HepG2 (cell line): ENCODE measurements at regions not wholly inside any gene's neighbourhood (a gene's known extent, or its start where the extent isn't known, plus 50 kb on each side); places are given as distances from the start of the nearest gene placed in this dataset.

Source experiments
- ATAC-seq: fragments of 200-7000 bp; cut with Tn5 transposase; 3 replicates; pipeline ENCODE4 v1.9.1; 2020; ENCODE audit warnings: mild to moderate bottlenecking, moderate library complexity
- BruUV-seq: library from RNA; stranded (reverse); fragments of 400-500 nt; replicated peaks from 2 replicates; lab custom pipeline; 2021; lab: Mats Ljungman, UMichigan
- CTCF ChIA-PET: fragments of 300-600 bp; formaldehyde crosslinking; extraction: SDS; loops from one replicate; lab custom pipeline; 2021; ENCODE audit warnings: low total read pairs, inconsistent platforms, low intra/inter-chr PET ratio; lab: Yijun Ruan, JAX
- POLR2A ChIA-PET: fragments of 350-600 bp; sonication (Branson Sonifier 250); formaldehyde crosslinking; loops from one replicate; lab custom pipeline; 2020; ENCODE audit warnings: antibody characterized with exemption, inconsistent platforms; lab: Yijun Ruan, JAX
- DNase-seq: peaks from one replicate; pipeline ENCODE4 v3.0.0-alpha.2; 2015; ENCODE audit warnings: low spot score
- FAIRE-seq: peaks from 3 replicates; lab custom pipeline; 2011; peaks lifted over from hg19 to GRCh38; lab: Jason Lieb, UNC
- H2AFZ ChIP-seq: one replicate; pipeline ENCODE4 v1.6.1; 2011; ENCODE audit warnings: low read length, inconsistent platforms
- H3K27ac ChIP-seq: fragments of 300-600 bp; 3 replicates; pipeline ENCODE4 v1.8.0; 2011; ENCODE audit warnings: mixed run types, mild to moderate bottlenecking, mixed read lengths, low read length, inconsistent platforms; ENCODE audit not compliant: insufficient read depth; ENCODE audit errors: extremely low read length
- H3K27me3 ChIP-seq, 2 experiments: fragments of 200-600 bp in 1 of 2; 2 replicates in 1 of 2; 3 replicates in 1 of 2; pipeline versions ENCODE4 v1.6.0 to v1.8.0; 2011; ENCODE audit warnings: low read length in 2 of 2, mild to moderate bottlenecking in 2 of 2, moderate library complexity in 2 of 2, inconsistent platforms in 1 of 2; ENCODE audit not compliant: insufficient read depth in 2 of 2, control insufficient read depth in 1 of 2
- H3K36me3 ChIP-seq, 2 experiments: fragments of 200-600 bp in 1 of 2; replicated peaks in 1 of 2; 2 replicates in 1 of 2; 3 replicates in 1 of 2; pipeline versions ENCODE4 v1.5.1 to v1.8.0; 2011; ENCODE audit warnings: low read length in 2 of 2, inconsistent platforms in 1 of 2; ENCODE audit not compliant: insufficient read depth in 2 of 2, control insufficient read depth in 1 of 2
- H3K4me1 ChIP-seq: 2 replicates; pipeline ENCODE4 v1.5.1; 2012; ENCODE audit warnings: low read length, inconsistent platforms; ENCODE audit not compliant: insufficient read depth
- H3K4me2 ChIP-seq: 2 replicates; pipeline ENCODE4 v1.6.0; 2011; ENCODE audit warnings: low read depth, low read length, inconsistent platforms
- H3K4me3 ChIP-seq, 3 experiments: fragments of 200-600 bp in 1 of 3; sonication (generic), shearing (Covaris generic) in 1 of 3; replicated peaks in 1 of 3; 2 replicates each; pipeline ENCODE4 v1.5.1; 2011 to 2016; ENCODE audit warnings: low read length in 3 of 3, inconsistent platforms in 2 of 3, low read depth in 2 of 3, mild to moderate bottlenecking in 2 of 3, control low read depth in 1 of 3, mixed read lengths in 1 of 3; ENCODE audit not compliant: insufficient read depth in 1 of 3
- H3K79me2 ChIP-seq: one replicate; pipeline ENCODE4 v1.6.1; 2011; ENCODE audit warnings: low read length, inconsistent platforms; ENCODE audit not compliant: insufficient read depth
- H3K9ac ChIP-seq: 2 replicates; pipeline ENCODE4 v1.6.0; 2011; ENCODE audit warnings: mild to moderate bottlenecking, low read depth, low read length, inconsistent platforms; ENCODE audit not compliant: insufficient read depth
- H3K9me3 ChIP-seq: 2 replicates; pipeline ENCODE4 v1.5.1; 2012; ENCODE audit warnings: mild to moderate bottlenecking, low read length
- H4K20me1 ChIP-seq: 2 replicates; pipeline ENCODE4 v1.6.0; 2011; ENCODE audit warnings: inconsistent platforms, mild to moderate bottlenecking, low read length, moderate library complexity; ENCODE audit not compliant: insufficient read depth
- CCAR2 ChIP-seq: fragments of 200-400 bp; formaldehyde crosslinking; optimal IDR thresholded peaks from 2 replicates; pipeline ENCODE3; 2018; ENCODE audit warnings: low read depth, mild to moderate bottlenecking, low read length, moderate library complexity
- ESRRA ChIP-seq: sonication (generic); formaldehyde crosslinking; IDR thresholded peaks from 2 replicates; pipeline ENCODE4 v1.5.1; 2020; ENCODE audit warnings: mild to moderate bottlenecking, low read depth, missing genetic modification reagents
- HOXA9 ChIP-seq: sonication (generic); formaldehyde crosslinking; IDR thresholded peaks from 2 replicates; pipeline ENCODE4 v1.8.1; 2022; ENCODE audit warnings: missing genetic modification reagents, mild to moderate bottlenecking, moderate library complexity, borderline replicate concordance
- MAZ ChIP-seq, 2 experiments: sonication (generic) in 1 of 2; formaldehyde crosslinking in 1 of 2; IDR thresholded peaks; 2 replicates each; pipeline versions ENCODE4 v1.5.0 to v1.6.1; 2012 to 2020; ENCODE audit warnings: low read depth in 2 of 2, mild to moderate bottlenecking in 2 of 2, borderline replicate concordance in 1 of 2, improper control_type of control experiment in 1 of 2, low read length in 1 of 2, missing genetic modification reagents in 1 of 2, moderate library complexity in 1 of 2
- MZF1 ChIP-seq: sonication (generic); formaldehyde crosslinking; IDR thresholded peaks from 2 replicates; pipeline ENCODE4 v1.8.1; 2023; ENCODE audit warnings: mild to moderate bottlenecking, missing genetic modification reagents, borderline replicate concordance
- NFATC3 ChIP-seq: sonication (generic); formaldehyde crosslinking; IDR thresholded peaks from 2 replicates; pipeline ENCODE4 v1.5.1; 2020; ENCODE audit warnings: mild to moderate bottlenecking, missing genetic modification reagents
- POLR2A ChIP-seq, 2 experiments: IDR thresholded peaks; 2 replicates each; pipeline ENCODE4 v1.6.1; 2011; ENCODE audit warnings: low read depth in 2 of 2, low read length in 2 of 2, mild to moderate bottlenecking in 1 of 2, moderate library complexity in 1 of 2; ENCODE audit not compliant: insufficient read depth in 1 of 2
- SMAD9 ChIP-seq: sonication (generic); formaldehyde crosslinking; IDR thresholded peaks from 2 replicates; pipeline ENCODE4 v1.5.1; 2020; ENCODE audit warnings: mild to moderate bottlenecking, missing genetic modification reagents
- ZNF264 ChIP-seq: sonication (generic); formaldehyde crosslinking; IDR thresholded peaks from 2 replicates; pipeline ENCODE4 v1.4.0; 2020; ENCODE audit warnings: missing genetic modification reagents
- ZNF441 ChIP-seq: sonication (generic); formaldehyde crosslinking; IDR thresholded peaks from 2 replicates; pipeline ENCODE4 v1.7.0; 2021; ENCODE audit warnings: missing genetic modification reagents, borderline replicate concordance
- ZNF674 ChIP-seq: sonication (generic); formaldehyde crosslinking; IDR thresholded peaks from 2 replicates; pipeline ENCODE4 v1.5.0; 2020; ENCODE audit warnings: low read depth, mild to moderate bottlenecking, missing genetic modification reagents
- ZNF703 ChIP-seq: sonication (generic); formaldehyde crosslinking; IDR thresholded peaks from 2 replicates; pipeline ENCODE4 v1.5.1; 2020; ENCODE audit warnings: missing genetic modification reagents, mild to moderate bottlenecking, moderate library complexity, borderline replicate concordance
- whole genome bisulfite sequencing: methylation state at CpG from one replicate; pipeline ENCODE4 v1.1.6; 2017; ENCODE audit warnings: low lambda C conversion rate; 5-methylcytosine and 5-hydroxymethylcytosine counted together
- in situ Hi-C: cut with HindIII; loops from 2 replicates; pipeline ENCODE4 v1.10.0; 2017; ENCODE audit warnings: low pct_unique_long_range_greater_than_20kb; ENCODE audit not compliant: extremely low pct_ligation_motif_present
- intact Hi-C: fragments of 100-400 bp; cut with micrococcal nuclease; formaldehyde crosslinking; loops from one replicate; pipeline ENCODE4 v1.10.0; 2022; ENCODE audit not compliant: unreplicated experiment
- TF ChIP-seq, protein P1 (sequence below): sonication (generic); formaldehyde crosslinking; IDR thresholded peaks from 2 replicates; pipeline ENCODE4 v1.4.0; 2020; ENCODE audit warnings: missing genetic modification reagents, low read depth, mild to moderate bottlenecking, borderline replicate concordance
- TF ChIP-seq, protein P2 (sequence below): sonication (generic); formaldehyde crosslinking; IDR thresholded peaks from 2 replicates; pipeline ENCODE4 v1.4.0; 2020; ENCODE audit warnings: missing genetic modification reagents; ENCODE audit errors: not compliant biosample characterization
- TF ChIP-seq, protein P3 (sequence below): sonication (generic); formaldehyde crosslinking; IDR thresholded peaks from 2 replicates; pipeline ENCODE4 v1.8.0; 2022; ENCODE audit warnings: mild to moderate bottlenecking, missing genetic modification reagents, moderate library complexity
- TF ChIP-seq, protein P4 (sequence below): sonication (generic); formaldehyde crosslinking; conservative IDR thresholded peaks from 2 replicates; pipeline ENCODE4 v1.5.0; 2020; ENCODE audit warnings: missing genetic modification reagents

DNA sequence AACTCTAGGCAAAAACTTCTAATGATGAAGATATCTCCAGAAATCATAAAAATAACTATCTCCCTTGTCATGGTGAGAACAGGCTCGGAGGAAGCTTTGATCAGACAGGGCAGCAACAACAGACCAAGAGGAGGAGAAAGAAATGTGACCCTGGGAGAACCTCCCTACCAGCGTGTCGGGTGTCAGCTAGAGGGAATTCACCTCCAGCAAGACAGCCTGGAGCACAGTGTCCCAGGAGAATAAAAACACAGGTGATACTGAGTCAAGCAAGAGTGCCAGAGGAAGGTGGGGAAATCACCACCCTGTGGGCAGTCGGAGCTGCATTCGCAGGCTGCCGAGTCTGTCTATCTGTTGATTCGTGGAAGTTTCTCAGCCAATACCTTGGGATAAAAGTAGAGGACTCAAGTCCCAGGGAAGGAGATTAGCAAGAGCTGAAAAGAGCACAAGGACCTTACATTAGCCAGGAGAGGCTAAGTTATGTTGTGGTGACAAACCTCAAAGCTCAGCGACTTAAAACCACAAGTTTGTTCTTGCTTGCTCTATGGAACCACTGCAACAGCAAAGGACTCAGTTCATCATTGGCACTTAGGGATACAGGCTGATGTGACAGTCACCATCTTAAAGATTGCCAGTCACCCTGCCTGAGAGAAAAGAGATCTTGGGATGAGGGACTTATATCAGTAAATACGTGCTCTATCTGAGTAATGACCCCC is 598.3 kb downstream of the CCDC171 start (continued):
- TF ChIP-seq, protein P1, sequence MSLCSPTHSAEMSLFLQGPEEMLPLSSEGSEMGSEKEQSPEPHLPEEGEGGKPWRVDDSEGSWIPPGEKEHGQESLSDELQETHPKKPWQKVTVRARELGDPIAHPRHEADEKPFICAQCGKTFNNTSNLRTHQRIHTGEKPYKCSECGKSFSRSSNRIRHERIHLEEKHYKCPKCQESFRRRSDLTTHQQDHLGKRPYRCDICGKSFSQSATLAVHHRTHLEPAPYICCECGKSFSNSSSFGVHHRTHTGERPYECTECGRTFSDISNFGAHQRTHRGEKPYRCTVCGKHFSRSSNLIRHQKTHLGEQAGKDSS, result no peak
- TF ChIP-seq, protein P2, sequence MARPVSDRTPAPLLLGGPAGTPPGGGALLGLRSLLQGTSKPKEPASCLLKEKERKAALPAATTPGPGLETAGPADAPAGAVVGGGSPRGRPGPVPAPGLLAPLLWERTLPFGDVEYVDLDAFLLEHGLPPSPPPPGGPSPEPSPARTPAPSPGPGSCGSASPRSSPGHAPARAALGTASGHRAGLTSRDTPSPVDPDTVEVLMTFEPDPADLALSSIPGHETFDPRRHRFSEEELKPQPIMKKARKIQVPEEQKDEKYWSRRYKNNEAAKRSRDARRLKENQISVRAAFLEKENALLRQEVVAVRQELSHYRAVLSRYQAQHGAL, result no peak
- TF ChIP-seq, all 625 proteins: peak for 0

DNA sequence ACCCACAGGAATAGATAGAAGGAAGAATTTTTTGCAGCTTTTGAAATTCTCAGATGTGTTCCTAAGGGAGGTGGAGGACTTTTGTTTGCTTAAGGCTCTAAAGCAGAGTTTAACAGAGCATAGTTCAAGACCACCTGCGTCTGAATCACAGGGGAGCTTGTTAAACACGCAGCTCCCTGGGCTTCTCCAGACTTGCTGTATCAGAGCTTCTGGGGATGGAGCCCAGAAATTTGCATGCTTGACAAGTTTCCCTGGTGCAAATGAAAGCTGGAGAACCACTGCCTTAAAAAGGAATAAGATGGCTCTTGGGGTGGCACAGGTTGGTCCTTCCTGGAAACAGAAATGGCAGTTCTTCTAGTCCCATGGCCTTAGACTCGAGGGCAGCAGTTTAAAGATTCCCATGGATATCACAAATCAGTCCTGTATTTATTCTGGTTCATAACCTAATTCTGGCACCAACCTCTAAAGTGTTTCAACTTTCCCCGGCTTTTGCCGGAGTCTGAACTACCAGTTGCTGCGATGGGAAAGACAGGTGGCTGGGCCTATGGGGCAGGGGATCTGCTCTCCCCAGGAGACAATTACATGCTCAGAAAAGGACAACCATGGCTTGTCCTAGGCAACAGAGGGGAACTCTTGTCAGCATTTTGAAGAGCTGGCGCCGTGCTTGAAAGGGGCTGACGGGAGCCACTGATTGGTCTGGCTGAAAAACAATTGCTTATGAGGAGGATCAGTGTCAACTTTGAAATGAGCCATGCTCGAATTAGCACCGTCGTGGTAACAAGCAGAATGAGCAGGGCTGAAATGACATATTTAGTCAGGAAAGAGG is 599.6 kb downstream of the CCDC171 start:
- H3K4me3 ChIP-seq, result no peak overlapping the region
- FAIRE-seq, result no peak
- H3K4me1 ChIP-seq, result no peaks in the 10 kb centered on the region
- no peak for ATAC-seq
- ChIA-PET POLR2A (no interaction called here), CTCF (no interaction called here)
- H3K9ac ChIP-seq, result no peak overlapping the region
- H3K36me3 ChIP-seq, result no peaks in the 10 kb centered on the region
- intact Hi-C loops, result no loop called here
- H3K4me2 ChIP-seq, result no peak overlapping the region
- in situ Hi-C loops, result no loop called here
- BruUV-seq, result no TSS peak
- H3K79me2 ChIP-seq, result no peaks in the 10 kb centered on the region
- no peaks in the 10 kb centered on the region for H3K9me3 ChIP-seq
- peaks cover 0 to 18% of the 10 kb centered on the region in 2 experiments; a peak in 1 of 5 replicates for H3K27me3 ChIP-seq
- no peak overlapping the region for H3K27ac ChIP-seq
- DNase-seq, result no peak
- 35% methylated on average over 12 of the region's 12 CpGs for WGBS
- H4K20me1 ChIP-seq, result no peaks in the 10 kb centered on the region
- H2AFZ ChIP-seq, result no peak overlapping the region
- TF ChIP-seq NFATC3 (CRISPR knock-in tag) (no peak), POLR2A (IDR thresholded peaks at IDR 0.05; ENCODE audit: insufficient read depth in 1 of 2, low read depth in 2 of 2, low read length in 2 of 2) (no peak), ZNF674 (CRISPR knock-in tag) (no peak), MAZ (IDR thresholded peaks at IDR 0.05; ENCODE audit: borderline replicate concordance, low read depth, low read length) (no peak), MAZ (CRISPR knock-in tag; IDR thresholded peaks at IDR 0.05; ENCODE audit: low read depth) (no peak), ZNF441 (CRISPR knock-in tag) (no peak), SMAD9 (CRISPR knock-in tag) (no peak), ZNF264 (CRISPR knock-in tag) (no peak), CCAR2 (no peak), ESRRA (CRISPR knock-in tag) (no peak), MZF1 (CRISPR knock-in tag) (no peak), HOXA9 (CRISPR knock-in tag) (no peak), ZNF703 (CRISPR knock-in tag) (no peak)
- TF ChIP-seq, protein P3, sequence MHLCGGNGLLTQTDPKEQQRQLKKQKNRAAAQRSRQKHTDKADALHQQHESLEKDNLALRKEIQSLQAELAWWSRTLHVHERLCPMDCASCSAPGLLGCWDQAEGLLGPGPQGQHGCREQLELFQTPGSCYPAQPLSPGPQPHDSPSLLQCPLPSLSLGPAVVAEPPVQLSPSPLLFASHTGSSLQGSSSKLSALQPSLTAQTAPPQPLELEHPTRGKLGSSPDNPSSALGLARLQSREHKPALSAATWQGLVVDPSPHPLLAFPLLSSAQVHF, result no peak
- TF ChIP-seq, protein P4, sequence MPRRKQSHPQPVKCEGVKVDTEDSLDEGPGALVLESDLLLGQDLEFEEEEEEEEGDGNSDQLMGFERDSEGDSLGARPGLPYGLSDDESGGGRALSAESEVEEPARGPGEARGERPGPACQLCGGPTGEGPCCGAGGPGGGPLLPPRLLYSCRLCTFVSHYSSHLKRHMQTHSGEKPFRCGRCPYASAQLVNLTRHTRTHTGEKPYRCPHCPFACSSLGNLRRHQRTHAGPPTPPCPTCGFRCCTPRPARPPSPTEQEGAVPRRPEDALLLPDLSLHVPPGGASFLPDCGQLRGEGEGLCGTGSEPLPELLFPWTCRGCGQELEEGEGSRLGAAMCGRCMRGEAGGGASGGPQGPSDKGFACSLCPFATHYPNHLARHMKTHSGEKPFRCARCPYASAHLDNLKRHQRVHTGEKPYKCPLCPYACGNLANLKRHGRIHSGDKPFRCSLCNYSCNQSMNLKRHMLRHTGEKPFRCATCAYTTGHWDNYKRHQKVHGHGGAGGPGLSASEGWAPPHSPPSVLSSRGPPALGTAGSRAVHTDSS (CRISPR knock-in tag), result no peak
